Heart right ventricle (tissue), 16 donors: ENCODE measurements at regions not wholly inside any gene's neighbourhood (a gene's known extent, or its start where the extent isn't known, plus 50 kb on each side); places are given as distances from the start of the nearest gene placed in this dataset.

Experiments
- ATAC-seq, 8 donors: fragments of 200-7000 bp; cut with Tn5 transposase; one replicate each; pipeline ENCODE4 v1.9.1; 2020; ENCODE audit warnings: mild to moderate bottlenecking in 8 of 8, moderate library complexity in 8 of 8, moderate number of reproducible peaks in 1 of 8
- DNase-seq, 2 donors: peaks; one replicate each; pipeline ENCODE4 v3.0.0-alpha.2; 2020
- H3K27ac ChIP-seq, 10 donors: fragments of 200-600 bp; sonication (generic) in 2 of 10; one replicate each; pipeline versions ENCODE4 v1.5.0 to v1.8.0; 2020 to 2022; ENCODE audit warnings: mild to moderate bottlenecking in 3 of 10
- H3K27me3 ChIP-seq, 7 donors: fragments of 200-600 bp; one replicate each; pipeline ENCODE4 v1.8.0; 2021 to 2022; ENCODE audit warnings: mild to moderate bottlenecking in 2 of 7
- H3K36me3 ChIP-seq, 9 donors: fragments of 200-600 bp; sonication (generic) in 1 of 9; one replicate each; pipeline versions ENCODE4 v1.5.0 to v1.8.0; 2020 to 2022; ENCODE audit warnings: mild to moderate bottlenecking in 2 of 9
- H3K4me1 ChIP-seq, 9 donors: fragments of 200-600 bp; sonication (generic) in 1 of 9; one replicate each; pipeline versions ENCODE4 v1.5.0 to v1.8.0; 2020 to 2022; ENCODE audit warnings: mild to moderate bottlenecking in 4 of 9
- H3K4me3 ChIP-seq, 10 donors: fragments of 200-600 bp; sonication (generic) in 2 of 10; one replicate each; pipeline versions ENCODE4 v1.5.0 to v1.8.0; 2020 to 2022; ENCODE audit warnings: mild to moderate bottlenecking in 7 of 10, moderate library complexity in 2 of 10
- H3K9me3 ChIP-seq, 11 donors: fragments of 200-600 bp in 10 of 11; sonication (generic) in 2 of 11; one replicate each; pipeline versions ENCODE4 v1.5.0 to v1.8.0; 2013 to 2022; ENCODE audit warnings: mild to moderate bottlenecking in 2 of 11, control low read depth in 1 of 11, moderate library complexity in 1 of 11
- CTCF ChIP-seq, 9 donors: fragments of 200-600 bp; sonication (generic) in 2 of 9; IDR thresholded peaks; one replicate each; pipeline versions ENCODE4 v1.5.0 to v1.8.0; 2021 to 2022; ENCODE audit warnings: antibody characterized with exemption in 9 of 9, mild to moderate bottlenecking in 5 of 9, moderate library complexity in 1 of 9
- WGBS, 2 donors: extraction: QIAGEN DNeasy Blood & Tissue Kit; methylation state at CpG; one replicate each; pipeline ENCODE4 v1.1.7; 2013; ENCODE audit warnings: inconsistent platforms in 1 of 2; 5-methylcytosine and 5-hydroxymethylcytosine counted together
- intact Hi-C, 10 donors: fragments of 100-400 bp; cut with DNase I; formaldehyde crosslinking; loops; one replicate each; pipeline versions ENCODE4 v1.11.1 to v1.14.2; 2022
- donor health status: Arrhythmogenic right ventricular cardiomyopathy.
- donor health status: ischemic (EF 13 %, LVEDD 7.1; RV severe dilation, severe dysfunction).
- donor health status: healthy with polysubstance abuse.
- donor health status: DM: no; HTN: yes; CAD: no.
- donor health status: DM: no; HTN: no; CAD: no.
- donor health status: ischemic (EF 25% LVEDD 6.9; RV normal size, moderate dysfunction).
- donor health status: ischemic (EF 25% LVEDD 5.7; RV mildly dilated, moderate dysfunction).
- donor health status: healthy.
- donor health status: DM: yes; HTN: yes; CAD: no.
- donor health status: Ischemic cardiomyopathy.
- donor health status: ischemic (EF 35%, LVEDD 5.7; RV mildly dilated, moderate dysfunction).
- donor health status: nonischemic (EF 11% LVEDD 7.7; RV severe dilation, severe dysfunction).
- donor health status: DM: yes; HTN: yes; CAD: no.
- donor health status: PGD.
- donor health status: ischemic (EF 29% LVEDD 5.4; RV normal size, mild dysfunction).
- donor health status: nonischemic (EF 23%, LVEDD 6.1; RV moderate dilation, normal function).

- no peaks in the 10 kb centered on the region for H3K27me3 ChIP-seq
- intact Hi-C loops: no loop called here
- peaks cover 12 to 84% (median 46%) of the 10 kb centered on the region in 9 donors for H3K4me1 ChIP-seq
- DNase-seq (peak; percentile 60), ATAC-seq (peak; percentile 53 to 89 (median 70))
- H3K27ac ChIP-seq: peak overlapping the region in 9 of 10 donors; percentile 19 to 91 (median 73)
- WGBS, 2 donors: 54 to 60% methylated on average over 13 of the region's 13 CpGs
- peaks cover 0 to 12% (median under 1%) of the 10 kb centered on the region in 11 donors for H3K9me3 ChIP-seq
- no peaks in the 10 kb centered on the region for H3K36me3 ChIP-seq
- H3K4me3 ChIP-seq: no peak overlapping the region
- TF ChIP-seq CTCF (IDR thresholded peaks at IDR 0.05): no peak
These were observed 67.0 kb upstream of the SIRPA start for GRCh38 chr20:1827974-1828785.

DNA sequence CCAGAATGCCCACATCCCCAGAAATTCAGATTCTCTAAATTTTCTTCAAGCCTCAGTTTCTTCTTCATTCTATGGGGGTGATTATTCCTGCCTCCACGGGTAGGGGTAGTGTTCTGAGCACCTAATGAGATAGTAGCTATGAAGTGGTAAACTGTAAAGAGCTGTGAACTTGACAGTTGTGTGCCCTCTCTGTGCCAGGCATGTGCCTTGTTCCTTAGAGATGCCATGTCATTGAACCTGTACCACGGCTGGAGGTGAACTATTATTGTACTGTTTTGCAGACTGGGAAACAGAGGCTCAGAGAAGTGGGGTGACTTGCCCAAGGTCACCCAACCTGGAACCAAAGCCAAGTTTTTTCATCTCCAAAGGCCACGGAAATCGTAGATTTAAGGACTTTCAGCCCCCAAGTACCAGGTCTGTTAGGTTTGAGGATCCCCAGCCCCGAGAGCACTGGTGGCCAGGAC is 67.7 kb upstream of the SIRPA start:
- Histone ChIP-seq H3K4me1 (peaks cover 12 to 84% (median 46%) of the 10 kb centered on the region in 9 donors), H3K36me3 (no peaks in the 10 kb centered on the region), H3K27ac (peak overlapping the region in 6 of 10 donors; percentile 31 to 91 (median 78)), H3K4me3 (no peak overlapping the region), H3K9me3 (peaks cover 0 to 19% (median 7%) of the 10 kb centered on the region in 11 donors), H3K27me3 (no peaks in the 10 kb centered on the region)
- TF ChIP-seq CTCF (IDR thresholded peaks at IDR 0.05): no peak
- 72 to 81% methylated on average over 5 of the region's 5 CpGs for WGBS, 2 donors
- ATAC-seq: peak in 1 of 8 donors; percentile 1
- DNase-seq: no peak
- intact Hi-C loops: no loop called here

DNA sequence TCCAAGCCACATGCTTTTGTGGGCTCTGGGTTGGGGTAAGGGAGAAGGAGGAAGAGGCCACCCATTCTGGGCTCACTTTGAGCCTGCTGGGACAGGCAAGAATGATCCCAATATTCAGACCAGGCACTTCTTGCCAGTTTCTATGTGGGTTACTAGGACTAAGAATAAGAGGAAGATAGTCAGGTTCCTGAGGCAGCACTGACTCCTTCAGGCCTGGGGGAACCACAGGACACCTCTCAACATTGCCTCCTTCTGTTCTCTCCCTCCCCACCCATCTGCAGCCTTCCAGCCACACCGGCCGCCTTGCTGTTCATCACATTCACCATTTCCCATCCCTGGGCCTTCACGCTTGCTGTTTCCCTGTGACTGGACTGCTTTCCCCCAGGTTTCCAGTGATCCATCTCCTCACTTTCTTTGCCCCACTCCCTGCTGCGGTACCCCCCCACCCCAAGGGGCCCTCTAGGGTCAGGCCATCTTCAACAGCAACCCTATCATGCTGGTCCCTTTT is 69.2 kb upstream of the SIRPA start:
- intact Hi-C loops: no loop called here

More for the DNA sequence above, 69.2 kb upstream of the SIRPA start:
- Histone ChIP-seq H3K27ac (peak overlapping the region in 1 of 10 donors; percentile 82), H3K4me1 (peaks cover 12 to 80% (median 37%) of the 10 kb centered on the region in 9 donors), H3K4me3 (no peak overlapping the region), H3K9me3 (peaks cover 0 to 34% (median 15%) of the 10 kb centered on the region in 11 donors), H3K36me3 (no peaks in the 10 kb centered on the region), H3K27me3 (peaks cover 0 to under 1% (median 0%) of the 10 kb centered on the region in 7 donors)
- WGBS, 2 donors: 93 to 98% methylated on average over 4 of the region's 4 CpGs
- TF ChIP-seq CTCF (IDR thresholded peaks at IDR 0.05): peak in 2 of 9 donors; percentile 10 to 22
- ATAC-seq: no peak
- no peak for DNase-seq
